NCI-H2171 (cell line): ENCODE measurements at regions not wholly inside any gene's neighbourhood (a gene's known extent, or its start where the extent isn't known, plus 50 kb on each side); places are given as distances from the start of the nearest gene placed in this dataset.

Experiments
- DNase-seq: peaks from one replicate; lab custom pipeline; 2025; lab: John Stamatoyannopoulos, UW

DNA sequence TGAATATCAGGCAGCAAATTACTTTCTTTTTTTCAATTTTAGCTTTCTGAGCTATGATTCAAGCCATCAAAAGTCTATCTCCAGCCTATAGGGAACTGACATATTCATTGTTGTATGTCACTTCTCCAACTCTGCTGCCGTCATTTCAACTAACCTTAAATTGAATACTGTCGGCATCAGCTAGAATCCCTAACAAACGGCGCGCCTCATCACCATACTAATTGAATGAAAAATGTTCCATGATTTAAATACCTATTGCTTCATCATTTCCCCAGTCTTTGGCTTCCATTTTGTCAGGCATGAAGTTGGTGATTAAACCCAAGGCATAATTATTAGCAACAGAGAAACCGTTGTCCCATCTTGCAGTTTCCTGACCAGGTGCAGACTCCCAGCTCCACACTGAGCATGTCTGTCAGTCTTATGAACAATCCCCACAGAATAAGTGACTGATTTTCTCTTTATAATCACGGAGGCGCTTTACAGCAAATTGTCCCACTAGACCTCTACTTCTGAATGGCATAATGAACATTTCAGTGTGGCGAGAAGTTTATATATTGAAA is 83.5 kb upstream of the NPY start:
- DNase-seq = no peak

DNA sequence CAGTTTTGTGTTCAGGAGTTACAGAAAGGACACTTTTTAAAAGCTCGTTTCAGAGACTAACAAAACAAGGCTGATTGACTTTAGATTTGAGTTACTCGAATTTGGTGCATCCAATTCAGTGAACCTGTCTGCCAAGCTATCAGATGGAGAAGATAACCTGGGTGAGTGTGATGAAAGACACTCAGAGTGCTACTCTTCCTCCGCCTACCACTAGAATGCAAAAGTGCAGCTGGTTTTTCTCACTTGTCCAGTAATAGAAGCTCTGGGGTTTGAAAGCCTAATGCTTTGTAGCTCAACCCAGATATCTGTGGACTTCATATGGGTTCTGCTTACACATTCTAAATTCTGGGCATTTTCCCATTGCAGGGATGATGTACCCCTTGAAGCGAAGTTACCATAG is 82.8 kb upstream of the NPY start:
- DNase-seq = no peak

DNA sequence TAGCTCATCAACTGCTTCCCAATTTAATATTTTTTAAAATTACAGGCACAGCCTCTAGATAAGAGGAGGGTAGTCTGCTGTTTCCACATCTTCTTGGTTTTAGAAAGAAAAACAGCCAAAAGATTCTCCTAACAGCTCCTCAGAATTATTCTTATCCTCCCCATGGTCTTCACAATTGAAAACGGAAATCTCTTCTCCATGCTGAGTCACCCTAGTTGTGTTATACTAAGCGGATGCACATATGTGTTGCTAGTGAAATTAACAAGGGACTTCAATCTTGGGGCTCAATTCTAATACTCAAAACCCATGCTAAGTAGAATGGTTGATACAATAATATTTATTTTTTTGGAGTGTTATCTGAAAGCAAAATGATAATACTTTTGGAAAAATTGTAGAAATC is 71.9 kb upstream of the NPY start:
- no peak for DNase-seq

DNA sequence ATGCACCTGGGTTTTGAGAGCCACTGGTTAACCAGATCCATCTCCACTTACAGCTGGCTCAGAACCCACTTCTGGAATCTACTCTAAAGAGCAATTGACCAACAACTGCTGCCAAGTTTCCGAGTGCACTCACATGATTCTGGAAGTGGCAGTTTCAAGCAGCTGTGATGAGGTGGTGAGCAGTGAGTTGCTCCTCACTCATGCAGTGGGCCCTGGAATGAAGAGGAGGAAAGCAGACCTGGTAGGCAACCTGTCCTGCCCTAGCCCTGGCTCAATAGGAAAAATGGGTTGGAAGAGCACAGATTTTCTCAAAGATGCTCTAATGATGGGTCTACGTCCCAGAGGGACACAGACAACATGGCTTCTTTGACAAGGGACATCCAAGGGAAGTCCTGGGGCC is 70.7 kb upstream of the NPY start:
- no peak for DNase-seq

DNA sequence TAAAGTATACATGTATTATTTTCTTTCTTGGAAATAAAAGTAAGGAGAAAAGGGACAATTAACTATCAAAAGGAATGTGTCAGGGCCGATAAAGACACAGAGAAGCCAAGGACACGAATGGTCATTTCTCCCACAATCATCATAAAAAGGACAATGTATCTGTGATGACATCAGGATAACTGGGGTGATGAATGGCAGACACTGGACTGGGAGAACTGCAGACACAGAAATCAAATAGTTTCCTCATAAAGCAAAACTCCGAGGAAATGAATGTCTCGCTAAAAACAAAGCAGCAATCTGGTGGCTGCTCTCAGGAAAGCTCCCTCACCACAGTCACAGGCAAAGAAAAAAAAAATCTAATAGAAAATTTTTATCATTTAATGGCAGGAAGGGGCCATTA is 69.3 kb upstream of the NPY start:
- no peak for DNase-seq

DNA sequence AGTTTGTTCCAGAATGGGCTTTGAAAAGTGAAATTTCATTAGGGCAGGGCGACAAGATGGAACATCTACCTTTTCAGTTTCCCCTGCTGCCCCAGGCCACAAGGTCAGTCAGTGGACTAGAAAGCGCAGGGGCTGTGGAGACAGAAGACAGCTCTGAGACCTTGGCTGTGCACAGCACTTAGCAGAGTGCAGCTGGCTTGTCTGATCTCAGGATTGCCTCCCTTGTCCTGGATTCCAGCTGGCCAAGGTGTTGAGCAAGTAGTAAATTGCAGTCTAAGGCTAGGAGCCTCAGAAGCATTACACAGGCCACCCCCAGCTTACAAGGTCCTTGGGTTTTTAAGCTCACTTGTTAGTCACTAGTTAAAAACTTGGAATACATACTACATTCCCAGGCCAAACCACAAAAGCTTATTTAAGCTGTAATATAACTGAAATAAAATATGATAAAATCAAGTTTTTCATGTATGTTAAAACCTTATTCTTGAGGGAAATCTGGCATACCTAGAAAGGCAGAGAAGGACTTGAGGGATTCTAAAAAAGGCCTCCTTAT is 67.3 kb upstream of the NPY start:
- DNase-seq = no peak

DNA sequence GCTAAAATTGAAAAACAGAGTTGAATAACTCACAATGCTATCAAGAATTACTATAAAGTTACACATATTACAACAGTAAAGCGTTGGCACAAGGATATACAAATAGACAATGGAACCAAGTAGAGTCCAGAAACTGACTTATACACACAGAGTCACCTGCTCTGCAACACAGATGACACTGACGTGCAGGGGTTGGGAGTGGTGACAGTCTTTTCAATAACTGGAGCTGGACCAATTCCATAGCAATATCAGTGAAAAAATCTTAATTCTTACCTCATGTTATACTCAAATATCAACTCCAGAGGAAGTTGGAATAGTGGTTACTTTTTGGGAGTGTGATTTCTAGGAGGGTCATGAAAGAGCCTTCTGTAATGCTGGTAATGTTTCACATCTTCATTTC is 62.5 kb upstream of the NPY start:
- no peak for DNase-seq

DNA sequence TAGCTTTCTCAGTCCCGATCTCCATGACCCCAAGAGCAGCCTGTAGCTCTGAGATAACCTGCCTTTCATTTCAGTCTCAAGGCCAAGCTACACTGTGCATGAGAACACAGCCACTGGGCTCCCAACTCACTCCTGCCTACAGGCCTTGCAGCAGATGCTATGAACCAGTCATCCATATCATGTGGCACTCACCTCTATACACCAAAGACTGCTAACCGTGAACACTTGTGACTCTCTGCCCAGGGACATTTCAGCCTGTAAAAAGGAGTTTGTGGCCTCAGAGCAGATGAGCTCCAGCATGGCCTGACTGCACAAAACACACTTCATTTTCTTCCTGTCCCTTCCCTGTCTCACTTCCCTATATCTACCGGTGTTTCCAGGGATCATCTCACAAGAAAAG is 56.9 kb upstream of the NPY start:
- no peak for DNase-seq

DNA sequence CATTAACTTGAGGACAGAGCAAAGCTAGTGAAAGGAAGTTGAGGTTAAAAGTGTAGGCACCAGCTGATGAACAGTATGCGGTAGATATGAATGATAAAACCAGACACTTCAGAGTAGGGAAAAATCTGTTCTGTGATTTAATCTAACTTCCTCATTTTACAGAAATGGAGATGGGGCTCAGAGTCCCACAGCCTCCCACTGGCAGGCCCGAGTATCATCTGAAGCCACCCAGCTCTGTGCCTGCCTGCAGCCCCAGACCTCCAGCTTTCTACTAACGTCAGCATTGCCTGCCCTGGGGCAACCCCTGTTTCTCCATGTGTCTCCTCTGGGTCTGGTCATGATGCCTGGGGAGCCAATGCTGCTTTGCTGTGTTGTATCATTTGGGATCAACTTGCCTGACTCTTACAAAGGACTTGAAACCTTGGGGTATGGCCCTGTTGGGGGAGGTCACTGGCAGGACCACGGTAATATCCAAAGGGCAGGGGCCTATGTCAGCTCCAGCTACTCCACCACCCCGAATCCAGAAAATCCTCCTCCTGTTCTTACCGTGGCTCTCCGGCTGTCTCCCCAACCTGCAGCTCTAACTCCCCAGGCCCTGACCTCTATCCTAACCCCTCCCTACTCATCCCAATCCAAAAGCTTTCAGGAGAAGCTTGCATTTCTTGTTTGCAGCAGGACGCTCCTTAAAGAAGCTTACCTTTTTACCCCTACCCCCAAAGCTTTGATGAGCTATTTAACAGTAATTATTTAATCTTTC is 56.2 kb upstream of the NPY start:
- DNase-seq = no peak

DNA sequence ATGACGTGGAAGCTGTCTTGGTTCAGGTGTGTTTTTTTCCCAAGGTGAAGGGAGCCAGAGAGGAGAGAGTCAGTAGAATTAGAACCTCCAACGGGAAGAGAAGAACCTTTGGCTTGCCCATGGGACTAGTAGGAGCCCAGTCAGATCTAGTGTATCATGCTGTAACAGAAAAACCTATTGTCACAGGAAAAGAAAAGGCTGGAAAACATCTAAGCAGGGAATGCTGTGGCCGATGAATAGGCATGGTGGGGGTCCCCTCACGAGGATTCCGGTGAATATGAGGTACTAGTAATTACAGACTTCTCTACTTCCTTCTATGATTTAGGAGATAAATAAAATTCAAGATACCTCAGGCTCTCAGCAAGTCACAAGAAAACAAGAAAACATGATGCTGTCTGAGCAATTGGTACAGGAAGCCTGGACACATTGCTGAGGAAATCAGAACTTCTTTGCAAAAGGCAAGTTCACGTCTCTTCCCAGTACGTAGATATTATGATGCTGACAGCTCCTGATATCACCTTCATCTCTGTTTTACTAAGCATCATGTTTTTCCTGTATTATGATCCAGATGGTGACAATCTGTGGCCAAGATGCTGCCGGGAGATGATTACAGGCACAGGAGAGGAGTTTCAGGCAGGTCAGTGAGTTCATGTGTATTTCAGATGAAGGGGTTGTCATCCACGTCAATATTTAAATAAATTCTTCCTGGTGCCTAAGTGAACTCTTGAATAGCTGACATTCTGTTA is 54.3 kb upstream of the NPY start:
- peak; percentile 25 for DNase-seq

DNA sequence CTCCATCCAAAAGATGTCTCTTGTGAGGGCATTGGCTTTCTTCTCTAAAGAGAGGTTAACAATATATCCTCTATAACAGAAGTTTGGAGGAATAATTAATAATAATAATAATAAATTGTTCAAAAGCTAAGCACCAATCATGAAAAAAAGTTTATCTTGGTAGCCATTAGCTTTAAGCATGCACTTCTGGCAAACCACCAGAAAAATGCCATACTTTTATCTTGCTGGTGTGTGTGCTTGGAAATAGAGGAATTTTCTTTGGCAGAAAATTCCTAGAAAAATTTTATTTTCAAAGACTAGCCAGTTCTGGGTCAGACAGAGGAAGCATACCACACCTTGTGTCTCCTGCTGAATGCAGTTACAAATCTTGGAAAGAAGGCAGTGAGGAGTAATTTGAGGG is 52.5 kb upstream of the NPY start:
- no peak for DNase-seq

DNA sequence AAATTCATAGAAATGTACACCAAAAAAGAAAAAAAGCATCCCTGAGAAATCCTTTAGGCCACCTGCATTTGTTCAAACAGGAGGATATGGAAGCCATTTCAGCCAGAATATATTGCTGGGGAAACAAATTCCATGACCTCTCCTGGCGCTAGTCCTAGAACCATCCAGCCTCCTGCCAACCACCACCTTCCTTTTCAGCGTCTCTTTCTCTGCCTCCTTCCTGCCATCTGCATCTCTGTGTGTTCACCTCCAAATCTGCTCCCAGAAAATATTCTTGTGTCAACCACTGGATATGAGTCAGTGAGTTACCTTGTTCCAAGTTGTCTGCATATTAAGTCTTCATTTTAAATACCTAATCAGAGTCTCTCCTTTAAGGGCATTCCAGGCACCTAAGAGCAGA is 50.6 kb upstream of the NPY start:
- no peak for DNase-seq
